ENCODE measurements at regions not wholly inside any gene's neighbourhood (a gene's known extent, or its start where the extent isn't known, plus 50 kb on each side); places are given as distances from the start of the nearest gene placed in this dataset.

DNA sequence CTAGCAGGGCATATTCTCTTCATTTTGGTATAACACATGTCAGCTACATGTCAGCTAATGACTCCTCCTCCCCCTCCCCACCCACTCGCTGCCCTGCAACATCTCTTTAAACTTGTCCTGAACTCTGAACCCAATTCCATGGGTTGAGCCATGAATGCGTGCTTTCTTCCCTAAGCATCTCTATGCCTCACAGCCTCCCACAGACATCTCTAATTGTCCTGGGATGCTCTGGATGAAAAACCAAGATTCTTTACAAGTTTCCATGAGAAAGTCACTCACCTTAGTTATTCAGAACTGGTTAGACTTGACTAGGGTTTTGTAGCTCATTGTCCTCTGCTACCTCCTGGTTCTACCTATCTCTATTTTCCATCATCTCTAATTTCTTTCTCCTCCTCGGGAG, 629.1 kb downstream of the TBL1XR1 start:
- DNase-seq (ENCODE audit: low read depth): no peak

GRCh38 chr3:176566757-176567156, 630.5 kb downstream of the TBL1XR1 start:
- no peak for DNase-seq (ENCODE audit: low read depth)

GRCh38 chr3:176562331-176562730, 635.0 kb downstream of the TBL1XR1 start:
- DNase-seq (ENCODE audit: low read depth): no peak

DNA sequence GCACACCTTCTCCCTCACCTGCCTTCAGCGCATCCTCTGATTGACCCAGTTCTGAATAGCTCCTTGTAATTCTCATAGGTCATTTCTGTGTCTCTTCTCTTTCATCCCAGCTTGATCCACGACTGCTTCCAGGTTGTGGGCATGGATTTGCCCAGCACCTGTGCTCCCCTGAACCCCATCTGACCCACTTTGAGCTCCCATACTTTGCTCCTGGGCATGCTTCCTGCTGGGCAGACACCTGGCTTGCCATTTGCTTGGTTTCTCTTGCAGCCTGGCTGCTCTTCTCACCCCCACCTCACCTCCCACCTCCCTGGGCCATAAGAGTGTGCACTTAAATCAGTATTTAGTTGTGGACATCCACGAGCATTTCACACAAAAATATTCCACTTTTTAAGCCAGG, 635.5 kb downstream of the TBL1XR1 start:
- DNase-seq (ENCODE audit: low read depth): no peak

DNA sequence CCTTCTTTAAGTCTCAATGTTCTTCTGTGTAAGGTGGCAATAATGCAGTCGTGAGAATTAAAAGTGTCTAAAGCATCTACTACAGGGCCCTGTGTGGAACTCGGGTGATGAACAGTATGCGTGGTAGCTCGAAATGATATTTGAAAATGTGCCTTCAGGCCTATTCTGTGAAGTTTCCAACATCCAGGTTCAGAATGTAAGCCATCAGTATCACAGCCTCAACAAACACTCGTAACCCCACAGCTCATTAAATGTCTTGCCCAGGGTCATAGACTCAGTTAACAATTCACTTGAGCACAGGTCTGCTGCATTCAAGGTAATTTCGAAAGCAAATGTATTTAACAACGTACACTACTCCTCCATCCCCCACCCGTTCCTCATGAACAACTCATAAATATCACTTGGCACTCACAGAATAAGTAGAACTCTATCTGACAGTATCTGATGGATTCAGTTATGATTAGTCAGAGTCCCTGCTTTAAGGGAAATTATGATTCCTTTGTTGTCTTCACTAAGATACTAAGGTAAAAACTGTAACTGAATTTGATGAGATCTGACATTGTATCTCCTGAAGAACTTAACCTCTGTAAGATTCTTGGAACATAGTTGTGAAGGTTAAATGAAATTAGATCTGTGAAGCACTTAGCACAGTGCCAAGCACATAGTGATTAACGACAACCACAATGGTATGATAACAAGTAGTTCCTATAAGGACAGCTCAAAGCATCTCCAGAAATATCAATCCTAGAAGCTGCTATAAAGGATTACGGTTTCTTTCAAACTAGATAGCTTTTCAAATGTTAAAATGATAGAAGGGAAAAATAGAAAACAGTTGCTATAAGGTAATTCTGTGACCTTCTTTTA, 642.3 kb downstream of the TBL1XR1 start:
- DNase-seq (ENCODE audit: low read depth): no peak

- DNase-seq (ENCODE audit: low read depth): no peak
These were observed 643.0 kb downstream of the TBL1XR1 start for GRCh38 chr3:176554264-176554663.

GRCh38 chr3:176526942-176527341, 670.3 kb downstream of the TBL1XR1 start:
- DNase-seq (ENCODE audit: low read depth): no peak

DNA sequence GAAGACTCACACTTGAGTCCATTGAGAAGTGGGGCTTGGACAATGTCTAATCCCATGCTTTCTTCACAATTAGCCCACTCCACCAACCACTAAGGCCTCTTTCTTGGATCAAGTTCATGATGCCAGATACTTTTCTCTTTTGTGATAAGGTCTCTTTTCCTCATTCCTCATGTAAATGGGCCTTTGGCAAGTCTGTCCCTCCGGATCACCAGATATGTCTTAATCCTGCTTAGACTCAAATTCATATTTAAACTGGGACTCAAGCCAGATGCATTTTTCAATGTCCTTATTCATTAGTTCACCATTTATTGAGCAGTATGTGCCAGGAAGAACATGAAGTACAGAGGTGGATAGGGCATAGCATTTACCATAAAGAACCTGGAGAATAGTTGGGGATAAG, 671.1 kb downstream of the TBL1XR1 start:
- DNase-seq (ENCODE audit: low read depth): no peak

GRCh38 chr3:176523114-176523513, 674.2 kb downstream of the TBL1XR1 start:
- DNase-seq (ENCODE audit: low read depth): no peak

- DNase-seq (ENCODE audit: low read depth): no peak
These were observed 674.8 kb downstream of the TBL1XR1 start for GRCh38 chr3:176522436-176522835.

DNA sequence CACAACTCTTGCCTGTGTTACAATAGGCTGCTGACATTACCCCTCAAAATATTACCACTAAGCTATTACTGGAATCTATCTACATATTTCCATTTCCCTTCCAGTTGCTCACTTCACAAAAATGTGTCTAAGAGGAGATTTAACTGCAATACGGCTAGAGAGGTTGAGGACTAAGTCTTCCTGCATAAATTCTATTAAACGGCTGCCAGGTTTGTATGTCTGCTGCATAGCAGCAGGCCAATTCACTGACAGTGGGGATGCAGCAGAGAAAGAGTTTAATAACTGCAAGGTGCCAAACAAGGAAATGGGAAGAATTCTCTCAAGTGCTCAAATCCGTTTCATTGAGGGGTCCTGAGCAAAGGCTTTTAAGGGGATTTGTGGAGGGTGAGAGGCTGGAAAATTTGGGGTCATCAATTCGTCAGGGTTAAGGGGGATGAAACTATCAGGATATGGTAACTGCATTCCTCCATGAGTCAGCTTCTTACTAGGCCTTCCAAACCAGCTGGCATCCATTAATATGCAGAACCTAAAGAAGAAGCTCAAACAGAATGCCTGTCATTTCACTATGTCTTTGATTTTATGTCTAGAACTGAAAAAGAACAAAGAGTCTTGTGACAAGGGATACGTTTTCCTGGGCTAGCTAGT, 675.6 kb downstream of the TBL1XR1 start:
- DNase-seq (ENCODE audit: low read depth): no peak

- DNase-seq (ENCODE audit: low read depth): peak; percentile 1
These were observed 683.0 kb downstream of the TBL1XR1 start for GRCh38 chr3:176514297-176514696.

DNA sequence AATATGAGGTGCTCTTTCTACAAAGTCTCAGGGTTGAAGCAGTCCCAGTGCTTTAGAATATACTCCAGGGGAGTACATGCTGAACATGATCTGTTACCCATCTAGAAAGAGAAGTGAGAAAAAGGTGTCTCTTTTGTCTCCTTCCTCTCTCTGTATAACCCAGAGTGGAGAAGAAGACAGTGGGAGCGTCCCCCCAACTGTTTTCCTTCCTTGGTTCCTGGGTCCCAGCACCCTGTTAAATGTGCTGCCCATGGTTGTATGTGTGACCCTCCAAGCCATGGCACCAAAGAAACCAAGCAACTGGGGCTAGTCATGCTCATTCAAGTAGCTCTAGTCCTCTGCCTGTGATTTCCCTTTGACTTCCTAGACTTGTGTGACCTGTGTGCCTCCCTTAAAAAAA, 683.7 kb downstream of the TBL1XR1 start:
- no peak for DNase-seq (ENCODE audit: low read depth)

DNA sequence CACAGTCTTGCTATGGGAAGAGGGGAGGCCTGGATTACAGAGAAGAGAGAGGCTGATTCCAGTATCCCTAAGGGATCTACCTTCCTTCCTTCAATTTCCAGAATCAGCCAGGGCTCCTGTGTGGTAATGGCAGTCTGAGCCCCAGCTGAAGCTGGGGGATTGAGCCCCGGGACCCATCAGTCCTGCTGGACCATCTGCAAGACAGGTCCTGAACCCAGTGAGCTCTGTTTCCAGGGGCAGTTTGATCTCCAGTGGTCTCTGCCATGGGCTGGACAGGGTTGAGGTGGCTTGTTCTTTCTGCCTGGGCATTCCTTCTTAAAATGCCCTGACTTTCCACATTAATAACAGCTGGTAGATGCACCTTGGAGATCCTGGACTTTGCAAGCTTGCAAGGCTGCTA, 685.2 kb downstream of the TBL1XR1 start:
- DNase-seq (ENCODE audit: low read depth): no peak

GRCh38 chr3:176510097-176510496, 687.2 kb downstream of the TBL1XR1 start:
- DNase-seq (ENCODE audit: low read depth): no peak

- DNase-seq (ENCODE audit: low read depth): no peak
These were observed 691.2 kb downstream of the TBL1XR1 start for GRCh38 chr3:176505878-176506621.

- no peak for DNase-seq (ENCODE audit: low read depth)
These were observed 706.2 kb downstream of the TBL1XR1 start for GRCh38 chr3:176491084-176491483.

GRCh38 chr3:176490357-176490756, 706.9 kb downstream of the TBL1XR1 start:
- no peak for DNase-seq (ENCODE audit: low read depth)

GRCh38 chr3:176479248-176479647, 718.0 kb downstream of the TBL1XR1 start:
- DNase-seq (ENCODE audit: low read depth): no peak

DNA sequence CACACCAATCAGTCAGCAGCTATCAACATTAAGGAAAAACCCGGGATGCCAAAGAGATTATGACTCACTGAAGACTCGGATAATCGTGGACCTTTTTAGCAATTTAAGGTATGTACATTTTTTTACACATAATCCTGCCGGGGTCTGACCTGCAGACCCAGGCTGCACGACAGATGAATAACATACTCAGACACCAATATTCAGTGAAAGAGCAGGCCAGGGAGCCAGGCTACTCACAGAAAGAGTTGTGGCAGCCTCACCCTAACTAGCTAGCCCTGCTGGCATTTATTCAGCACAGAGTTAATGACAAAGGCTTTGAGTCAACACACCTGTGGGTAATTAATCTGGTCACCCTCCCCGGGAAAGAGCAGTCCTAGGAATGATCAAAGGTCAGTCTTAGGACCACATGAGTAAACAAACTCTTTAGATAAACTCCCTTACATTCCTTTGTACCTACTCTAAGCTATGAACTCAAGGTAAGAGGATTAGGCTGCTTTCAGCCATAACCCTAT, 727.5 kb downstream of the TBL1XR1 start:
- DNase-seq (ENCODE audit: low read depth): no peak

DNA sequence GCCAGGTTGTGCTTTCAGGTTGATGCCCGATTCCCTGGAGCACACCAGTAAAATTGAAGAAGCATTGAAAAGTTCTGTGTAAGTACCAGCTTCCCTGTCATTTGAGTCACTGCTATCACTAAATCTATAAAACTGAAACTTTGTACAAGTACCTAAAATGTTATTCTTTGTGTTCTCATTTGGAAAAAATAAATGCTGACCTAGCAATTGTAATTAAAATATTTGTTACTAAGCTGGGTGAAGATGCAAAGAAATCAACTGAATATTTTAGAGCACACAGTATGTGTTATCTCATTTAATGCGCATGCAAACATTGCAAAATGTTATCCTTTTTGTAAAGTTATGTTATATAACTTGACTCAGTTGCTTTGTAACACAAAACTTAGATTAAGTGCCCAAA, 733.7 kb downstream of the TBL1XR1 start:
- no peak for DNase-seq (ENCODE audit: low read depth)

DNA sequence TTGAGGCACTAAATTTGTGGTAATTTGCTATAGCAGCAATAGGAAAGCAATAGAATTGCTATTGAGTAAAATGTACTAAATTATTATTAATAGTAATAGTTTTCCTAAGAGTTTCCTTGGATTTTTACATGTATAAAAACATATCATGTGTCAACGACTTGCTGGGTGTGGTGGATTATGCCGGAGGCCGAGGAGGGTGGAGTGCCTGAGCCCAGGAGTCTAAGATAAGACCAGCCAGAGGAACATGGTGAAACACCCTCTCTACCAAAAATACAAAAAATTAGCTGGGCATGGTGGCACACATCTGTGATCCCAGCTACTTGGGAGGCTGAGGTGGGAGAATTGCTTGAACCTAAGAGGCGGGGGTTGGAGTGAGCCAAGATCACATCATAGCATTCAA, 749.9 kb downstream of the TBL1XR1 start:
- DNase-seq (ENCODE audit: low read depth): no peak
